Right lobe of liver (tissue), 6 donors: ENCODE measurements at regions not wholly inside any gene's neighbourhood (a gene's known extent, or its start where the extent isn't known, plus 50 kb on each side); places are given as distances from the start of the nearest gene placed in this dataset.

Source experiments
- ATAC-seq, 4 donors: fragments of 200-7000 bp; cut with Tn5 transposase; one replicate each; pipeline ENCODE4 v1.9.1; 2020; ENCODE audit warnings: mild to moderate bottlenecking in 4 of 4, moderate library complexity in 4 of 4
- DNase-seq, 3 donors: peaks; one replicate each; pipeline ENCODE4 v3.0.0-alpha.2; 2020
- H3K27ac ChIP-seq, 3 donors: fragments of 200-600 bp; one replicate each; pipeline ENCODE4 v1.8.0; 2022
- H3K27me3 ChIP-seq, 2 donors: fragments of 200-600 bp; one replicate each; pipeline ENCODE4 v1.8.0; 2022
- H3K36me3 ChIP-seq, 4 donors: fragments of 200-600 bp; sonication (generic) in 1 of 4; one replicate each; pipeline versions ENCODE4 v1.5.1 to v1.8.0; 2017 to 2022; ENCODE audit warnings: control low read depth in 1 of 4
- H3K4me1 ChIP-seq, 4 donors: fragments of 200-600 bp; sonication (generic) in 1 of 4; one replicate each; pipeline versions ENCODE4 v1.5.1 to v1.8.0; 2017 to 2022; ENCODE audit warnings: control low read depth in 1 of 4
- H3K4me3 ChIP-seq, 3 donors: fragments of 200-600 bp; one replicate each; pipeline ENCODE4 v1.8.0; 2022
- H3K9me3 ChIP-seq, 4 donors: fragments of 200-600 bp; sonication (generic) in 1 of 4; one replicate each; pipeline versions ENCODE4 v1.5.1 to v1.8.0; 2017 to 2022; ENCODE audit warnings: control low read depth in 1 of 4
- POLR2A ChIP-seq: fragments of 450-650 bp; IDR thresholded peaks from one replicate; pipeline ENCODE4 v1.6.1; 2017; ENCODE audit warnings: antibody characterized with exemption, mild to moderate bottlenecking
- WGBS: methylation state at CpG from one replicate; pipeline ENCODE4 v1.1.6; 2018; ENCODE audit warnings: low coverage, low lambda C conversion rate; ENCODE audit not compliant: insufficient coverage; ENCODE audit errors: missing lambda C conversion rate; 5-methylcytosine and 5-hydroxymethylcytosine counted together
- intact Hi-C, 2 donors: fragments of 100-400 bp; cut with DNase I; formaldehyde crosslinking; loops; one replicate each; pipeline versions ENCODE4 v1.11.2 to v1.14.1; 2022
- TF ChIP-seq, protein P1 (sequence below), 4 donors: fragments of 200-600 bp in 3 of 4; fragments of 450-650 bp in 1 of 4; IDR thresholded peaks; one replicate each; pipeline versions ENCODE4 v1.5.1 to v1.8.0; 2016 to 2022; ENCODE audit warnings: antibody characterized with exemption in 4 of 4, mild to moderate bottlenecking in 2 of 4
- donor health status: DM: no; HTN: yes; CAD: no.
- donor health status: DM: no; HTN: no; CAD: no.
- donor health status: DM: no; HTN: no; CAD: no.
- donor health status: DM: no; HTN: yes; CAD: no.
- donor health status: DM: no; HTN: yes; CAD: no.

DNA sequence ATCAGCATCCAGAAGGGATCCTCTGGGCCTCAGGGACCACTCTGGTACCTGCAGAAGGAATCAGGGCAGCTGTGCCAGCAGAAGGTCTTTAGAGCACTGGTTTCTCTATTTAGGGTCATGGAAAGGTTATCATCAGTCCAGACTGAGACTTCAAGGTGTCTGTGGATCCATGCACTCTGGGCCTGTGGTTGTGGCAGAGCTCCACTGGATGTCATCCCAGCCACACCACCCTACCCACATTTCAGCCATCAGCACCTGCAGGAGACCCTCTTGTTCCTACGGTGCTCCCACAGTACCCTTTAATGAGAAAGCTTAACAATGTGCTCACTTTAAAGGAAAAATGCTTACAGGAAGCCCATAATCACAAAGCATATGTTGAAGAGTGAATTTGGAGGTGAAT lies 603.4 kb upstream of the CCDC54 start:
- intact Hi-C loops = no loop called here
- DNase-seq (no peak), ATAC-seq (no peak)
- no peaks in the 10 kb centered on the region for H3K27me3 ChIP-seq
- 63% methylated on average over 1 of the region's 1 CpG for WGBS
- TF ChIP-seq, protein P1, sequence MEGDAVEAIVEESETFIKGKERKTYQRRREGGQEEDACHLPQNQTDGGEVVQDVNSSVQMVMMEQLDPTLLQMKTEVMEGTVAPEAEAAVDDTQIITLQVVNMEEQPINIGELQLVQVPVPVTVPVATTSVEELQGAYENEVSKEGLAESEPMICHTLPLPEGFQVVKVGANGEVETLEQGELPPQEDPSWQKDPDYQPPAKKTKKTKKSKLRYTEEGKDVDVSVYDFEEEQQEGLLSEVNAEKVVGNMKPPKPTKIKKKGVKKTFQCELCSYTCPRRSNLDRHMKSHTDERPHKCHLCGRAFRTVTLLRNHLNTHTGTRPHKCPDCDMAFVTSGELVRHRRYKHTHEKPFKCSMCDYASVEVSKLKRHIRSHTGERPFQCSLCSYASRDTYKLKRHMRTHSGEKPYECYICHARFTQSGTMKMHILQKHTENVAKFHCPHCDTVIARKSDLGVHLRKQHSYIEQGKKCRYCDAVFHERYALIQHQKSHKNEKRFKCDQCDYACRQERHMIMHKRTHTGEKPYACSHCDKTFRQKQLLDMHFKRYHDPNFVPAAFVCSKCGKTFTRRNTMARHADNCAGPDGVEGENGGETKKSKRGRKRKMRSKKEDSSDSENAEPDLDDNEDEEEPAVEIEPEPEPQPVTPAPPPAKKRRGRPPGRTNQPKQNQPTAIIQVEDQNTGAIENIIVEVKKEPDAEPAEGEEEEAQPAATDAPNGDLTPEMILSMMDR (IDR thresholded peaks at IDR 0.05) = no peak
- no peak for TF ChIP-seq POLR2A
- no peak overlapping the region for H3K27ac ChIP-seq
- no peak overlapping the region for H3K4me3 ChIP-seq
- no peaks in the 10 kb centered on the region for H3K4me1 ChIP-seq
- H3K36me3 ChIP-seq = no peaks in the 10 kb centered on the region
- no peaks in the 10 kb centered on the region for H3K9me3 ChIP-seq

DNA sequence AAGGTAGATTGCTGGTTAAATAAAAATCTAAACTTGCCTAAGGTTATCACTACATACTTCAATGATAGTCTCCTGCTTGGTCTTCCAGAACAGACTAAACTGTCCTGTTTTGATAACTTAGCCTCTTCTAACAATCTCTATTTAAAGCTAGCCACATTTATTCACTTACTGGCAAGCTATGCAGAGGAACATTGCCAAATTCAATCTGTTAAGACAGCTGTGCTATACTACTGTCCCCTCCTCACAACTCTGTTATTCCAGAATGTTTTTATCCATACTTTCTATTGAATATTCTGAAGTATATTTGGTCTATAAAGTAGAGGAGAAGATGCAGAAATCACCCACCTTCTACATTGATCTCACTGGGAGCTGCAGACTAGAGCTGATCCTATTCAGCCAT lies 594.0 kb upstream of the CCDC54 start:
- Histone ChIP-seq H3K27ac (no peak overlapping the region), H3K4me1 (no peaks in the 10 kb centered on the region), H3K27me3 (no peaks in the 10 kb centered on the region), H3K4me3 (no peak overlapping the region), H3K36me3 (no peaks in the 10 kb centered on the region), H3K9me3 (no peaks in the 10 kb centered on the region)
- TF ChIP-seq POLR2A = no peak
- TF ChIP-seq, protein P1 (IDR thresholded peaks at IDR 0.05) = no peak
- DNase-seq = no peak
- ATAC-seq = no peak
- intact Hi-C loops = no loop called here

DNA sequence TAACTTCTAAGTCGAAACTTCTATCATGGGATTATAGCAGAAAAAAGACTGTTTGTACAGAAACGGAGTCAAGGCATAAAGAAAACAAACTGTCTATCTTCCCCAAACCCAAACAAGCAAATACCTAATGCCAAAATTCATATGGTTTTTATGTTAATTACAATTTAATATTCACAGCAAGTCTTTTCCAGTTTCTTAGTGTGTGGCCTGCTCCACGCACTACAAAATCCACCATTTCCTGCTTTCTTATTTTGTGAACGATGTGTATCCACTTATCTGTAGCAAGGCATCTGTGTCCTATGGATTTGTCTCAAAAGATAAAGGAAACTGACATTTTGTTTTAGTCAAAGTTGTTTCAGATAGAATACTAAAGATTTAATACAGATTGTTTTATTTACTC lies 588.0 kb upstream of the CCDC54 start:
- no peak for TF ChIP-seq POLR2A
- TF ChIP-seq, protein P1 (IDR thresholded peaks at IDR 0.05) = no peak
- no peak overlapping the region for H3K27ac ChIP-seq
- intact Hi-C loops = no loop called here
- no peaks in the 10 kb centered on the region for H3K9me3 ChIP-seq
- no peaks in the 10 kb centered on the region for H3K27me3 ChIP-seq
- no peak overlapping the region for H3K4me3 ChIP-seq
- H3K4me1 ChIP-seq = no peaks in the 10 kb centered on the region
- DNase-seq (no peak), ATAC-seq (no peak)
- 51% methylated on average over 4 of the region's 4 CpGs for WGBS
- no peaks in the 10 kb centered on the region for H3K36me3 ChIP-seq

DNA sequence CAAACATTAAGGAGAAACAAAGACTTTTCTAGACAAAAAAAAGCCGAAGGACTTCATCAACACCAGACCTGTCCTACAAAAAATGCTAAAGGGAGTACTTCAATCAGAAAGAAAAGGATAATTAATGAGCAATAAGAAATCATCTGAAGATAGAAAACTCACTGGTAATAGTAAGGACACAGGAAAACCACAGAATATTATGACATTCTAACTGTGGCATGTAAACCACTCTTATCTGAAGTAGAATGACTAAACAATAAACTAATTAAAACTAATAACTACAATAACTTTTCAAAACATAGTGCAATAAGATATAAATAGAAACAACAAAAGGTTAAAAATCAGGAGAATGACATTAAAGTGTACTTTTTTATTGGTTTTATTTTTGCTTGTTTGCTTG lies 584.5 kb upstream of the CCDC54 start:
- H3K4me1 ChIP-seq = no peaks in the 10 kb centered on the region
- DNase-seq (no peak), ATAC-seq (no peak)
- intact Hi-C loops = no loop called here
- no peak overlapping the region for H3K4me3 ChIP-seq
- H3K36me3 ChIP-seq = no peaks in the 10 kb centered on the region
- H3K27ac ChIP-seq = no peak overlapping the region
- no peak for TF ChIP-seq POLR2A
- TF ChIP-seq, protein P1 (IDR thresholded peaks at IDR 0.05) = no peak
- H3K27me3 ChIP-seq = no peaks in the 10 kb centered on the region
- 50% methylated on average over 1 of the region's 1 CpG for WGBS
- H3K9me3 ChIP-seq = no peaks in the 10 kb centered on the region

DNA sequence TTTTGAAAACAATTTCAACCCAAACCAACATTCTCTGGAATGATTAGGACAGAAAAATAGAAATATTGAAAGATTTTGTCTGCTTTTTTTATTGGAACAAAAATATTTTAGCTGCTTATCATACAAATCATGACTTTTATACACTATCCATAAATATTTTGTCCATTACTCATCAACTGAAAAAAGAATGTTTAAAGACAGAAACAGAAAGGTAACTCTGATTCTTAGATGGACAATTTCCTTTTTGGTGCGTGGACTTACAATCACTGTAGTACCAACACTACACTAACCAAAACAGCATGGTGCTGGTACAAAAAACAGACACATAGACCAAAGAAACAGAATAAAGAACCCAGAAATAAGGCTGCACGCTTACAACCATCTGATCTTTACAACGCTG lies 582.8 kb upstream of the CCDC54 start:
- intact Hi-C loops = no loop called here
- TF ChIP-seq, protein P1 (IDR thresholded peaks at IDR 0.05) = no peak
- TF ChIP-seq POLR2A = no peak
- ATAC-seq = no peak
- DNase-seq = no peak
- H3K4me1 ChIP-seq = no peaks in the 10 kb centered on the region
- H3K36me3 ChIP-seq = no peaks in the 10 kb centered on the region
- no peak overlapping the region for H3K4me3 ChIP-seq
- no peaks in the 10 kb centered on the region for H3K27me3 ChIP-seq
- 71% methylated on average over 3 of the region's 3 CpGs for WGBS
- H3K9me3 ChIP-seq = no peaks in the 10 kb centered on the region
- no peak overlapping the region for H3K27ac ChIP-seq
